Lung (tissue), 11 donors: ENCODE measurements at regions not wholly inside any gene's neighbourhood (a gene's known extent, or its start where the extent isn't known, plus 50 kb on each side); places are given as distances from the start of the nearest gene placed in this dataset.

ENCODE experiments used
- ATAC-seq: fragments of 200-7000 bp; cut with Tn5 transposase; one replicate; pipeline ENCODE4 v1.9.1; 2020; ENCODE audit warnings: moderate number of reproducible peaks; ENCODE audit not compliant: insufficient read depth, low FRiP score
- DNase-seq, 3 donors: peaks; one replicate each; pipeline ENCODE4 v3.0.0-alpha.2; 2013 to 2017
- H3K27ac ChIP-seq, 2 donors: one replicate each; pipeline ENCODE4 v1.5.1; 2013; ENCODE audit warnings: mild to moderate bottlenecking in 2 of 2, moderate library complexity in 2 of 2, control low read depth in 1 of 2, inconsistent platforms in 1 of 2, low read depth in 1 of 2, low read length in 1 of 2
- H3K27me3 ChIP-seq, 3 donors: one replicate each; pipeline ENCODE4 v1.5.1; 2013; ENCODE audit warnings: low read length in 2 of 3; ENCODE audit not compliant: control insufficient read depth in 3 of 3, insufficient read depth in 3 of 3
- H3K36me3 ChIP-seq, 4 donors: one replicate each; pipeline ENCODE4 v1.5.1; 2013; ENCODE audit warnings: low read length in 4 of 4, mild to moderate bottlenecking in 1 of 4, moderate library complexity in 1 of 4; ENCODE audit not compliant: control insufficient read depth in 4 of 4, insufficient read depth in 4 of 4
- H3K4me1 ChIP-seq, 5 donors: one replicate each; pipeline ENCODE4 v1.5.1; 2013; ENCODE audit warnings: low read length in 5 of 5, mild to moderate bottlenecking in 2 of 5, moderate library complexity in 1 of 5; ENCODE audit not compliant: control insufficient read depth in 5 of 5, insufficient read depth in 5 of 5
- H3K4me3 ChIP-seq: one replicate; pipeline ENCODE4 v1.5.1; 2013; ENCODE audit warnings: mild to moderate bottlenecking, control low read depth, moderate library complexity
- H3K9ac ChIP-seq, 2 donors: one replicate each; pipeline ENCODE4 v1.5.1; 2013; ENCODE audit warnings: low read length in 2 of 2, control low read depth in 1 of 2; ENCODE audit not compliant: insufficient read depth in 1 of 2
- H3K9me3 ChIP-seq, 4 donors: one replicate each; pipeline ENCODE4 v1.5.1; 2013; ENCODE audit warnings: low read length in 3 of 4, mild to moderate bottlenecking in 1 of 4, moderate library complexity in 1 of 4; ENCODE audit not compliant: control insufficient read depth in 4 of 4, insufficient read depth in 3 of 4
- WGBS, 2 donors: extraction: QIAGEN DNeasy Blood & Tissue Kit; methylation state at CpG; one replicate each; pipeline ENCODE4 v1.1.7; 2013; 5-methylcytosine and 5-hydroxymethylcytosine counted together
- TF ChIP-seq, protein P1 (sequence below): IDR thresholded peaks from 2 replicates; pipeline ENCODE4 v1.5.1; 2012; ENCODE audit warnings: mild to moderate bottlenecking; ENCODE audit errors: control extremely low read depth, extremely low read depth
- donor health status: control.
- donor health status: control.
- donor health status: Bipolar disorder and iron deficiency.
- donor health status: healthy.
- donor health status: DM: yes; HTN: yes; CAD: no.

DNA sequence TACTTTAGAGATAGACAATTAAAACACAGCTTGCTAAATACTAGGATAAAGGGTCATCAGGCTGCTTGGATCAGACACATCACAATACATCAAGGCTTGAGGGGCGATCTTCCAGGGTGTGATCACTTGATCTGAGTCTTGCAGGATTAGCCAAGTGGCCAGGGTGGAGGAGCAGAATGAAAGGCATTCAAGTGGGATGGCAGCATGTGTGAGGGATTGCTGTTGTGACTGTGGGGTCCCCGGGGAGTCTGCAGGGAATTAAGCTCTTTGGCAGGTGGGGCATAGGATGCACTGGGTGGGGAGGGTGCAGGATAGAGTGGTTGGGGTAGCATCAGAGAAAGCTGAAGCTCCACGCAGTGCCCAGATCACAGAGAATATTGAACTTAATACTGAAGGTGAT lies 58.0 kb upstream of the TMEM163 start:
- peaks cover 0 to 10% (median 0%) of the 10 kb centered on the region in 5 donors for H3K4me1 ChIP-seq
- DNase-seq (no peak), ATAC-seq (no peak)
- H3K36me3 ChIP-seq: no peaks in the 10 kb centered on the region
- no peaks in the 10 kb centered on the region for H3K27me3 ChIP-seq
- WGBS, 2 donors: 89 to 96% methylated on average over 3 of the region's 3 CpGs
- TF ChIP-seq, protein P1, sequence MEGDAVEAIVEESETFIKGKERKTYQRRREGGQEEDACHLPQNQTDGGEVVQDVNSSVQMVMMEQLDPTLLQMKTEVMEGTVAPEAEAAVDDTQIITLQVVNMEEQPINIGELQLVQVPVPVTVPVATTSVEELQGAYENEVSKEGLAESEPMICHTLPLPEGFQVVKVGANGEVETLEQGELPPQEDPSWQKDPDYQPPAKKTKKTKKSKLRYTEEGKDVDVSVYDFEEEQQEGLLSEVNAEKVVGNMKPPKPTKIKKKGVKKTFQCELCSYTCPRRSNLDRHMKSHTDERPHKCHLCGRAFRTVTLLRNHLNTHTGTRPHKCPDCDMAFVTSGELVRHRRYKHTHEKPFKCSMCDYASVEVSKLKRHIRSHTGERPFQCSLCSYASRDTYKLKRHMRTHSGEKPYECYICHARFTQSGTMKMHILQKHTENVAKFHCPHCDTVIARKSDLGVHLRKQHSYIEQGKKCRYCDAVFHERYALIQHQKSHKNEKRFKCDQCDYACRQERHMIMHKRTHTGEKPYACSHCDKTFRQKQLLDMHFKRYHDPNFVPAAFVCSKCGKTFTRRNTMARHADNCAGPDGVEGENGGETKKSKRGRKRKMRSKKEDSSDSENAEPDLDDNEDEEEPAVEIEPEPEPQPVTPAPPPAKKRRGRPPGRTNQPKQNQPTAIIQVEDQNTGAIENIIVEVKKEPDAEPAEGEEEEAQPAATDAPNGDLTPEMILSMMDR: no peak
- H3K4me3 ChIP-seq: no peak overlapping the region
- H3K9me3 ChIP-seq: no peaks in the 10 kb centered on the region
- H3K27ac ChIP-seq: no peak overlapping the region
- H3K9ac ChIP-seq: no peak overlapping the region

DNA sequence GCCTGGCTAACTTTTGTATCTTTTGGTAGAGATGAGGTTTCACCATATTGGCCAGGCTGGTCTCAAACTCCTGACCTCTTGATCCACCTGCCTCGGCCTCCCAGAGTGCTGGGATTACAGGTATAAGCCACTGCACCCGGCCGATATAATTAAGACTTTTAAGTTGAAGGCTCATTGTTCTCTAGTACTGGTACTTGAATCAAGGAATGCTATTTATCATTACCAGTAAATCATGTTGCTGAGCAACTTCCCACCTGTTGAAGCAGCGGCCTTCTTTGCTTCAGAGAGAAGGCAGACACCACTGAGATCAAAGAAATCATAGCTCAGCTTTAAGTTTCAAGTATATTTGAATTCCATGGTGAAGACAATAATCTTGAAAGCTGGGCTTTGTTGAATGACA lies 58.8 kb upstream of the TMEM163 start:
- DNase-seq (peak in 2 of 3 donors; percentile 24 to 45), ATAC-seq (no peak)
- H3K36me3 ChIP-seq: no peaks in the 10 kb centered on the region
- no peak overlapping the region for H3K4me3 ChIP-seq
- H3K4me1 ChIP-seq: peaks cover 0 to 10% (median 0%) of the 10 kb centered on the region in 5 donors
- H3K27me3 ChIP-seq: no peaks in the 10 kb centered on the region
- 76 to 83% methylated on average over 4 of the region's 4 CpGs for WGBS, 2 donors
- TF ChIP-seq, protein P1: no peak
- H3K9ac ChIP-seq: no peak overlapping the region
- H3K27ac ChIP-seq: no peak overlapping the region
- H3K9me3 ChIP-seq: no peaks in the 10 kb centered on the region

DNA sequence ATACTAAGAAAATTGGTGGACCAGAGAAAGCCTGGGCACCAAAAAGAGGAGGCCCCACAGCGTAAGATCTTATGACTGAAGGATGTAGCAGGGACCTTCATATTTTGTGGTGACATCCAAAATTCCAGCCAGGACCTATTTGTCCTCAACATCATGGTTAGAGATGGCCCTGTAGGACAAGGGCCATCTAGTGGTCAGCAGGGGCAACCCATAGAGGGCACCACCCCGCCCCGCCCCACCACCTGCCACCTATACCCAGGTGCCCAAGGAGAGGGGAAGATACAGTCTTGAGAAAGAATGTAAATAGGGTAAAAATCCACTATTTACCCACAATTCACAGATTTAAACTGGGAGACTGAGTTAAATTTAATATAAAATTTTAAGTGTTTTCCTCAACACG lies 59.6 kb upstream of the TMEM163 start:
- Histone ChIP-seq H3K27me3 (no peaks in the 10 kb centered on the region), H3K36me3 (no peaks in the 10 kb centered on the region), H3K4me3 (no peak overlapping the region), H3K9ac (no peak overlapping the region), H3K27ac (no peak overlapping the region), H3K4me1 (peaks cover 0 to 10% (median 0%) of the 10 kb centered on the region in 5 donors), H3K9me3 (no peaks in the 10 kb centered on the region)
- TF ChIP-seq, protein P1: no peak
- 91 to 96% methylated on average over 4 of the region's 4 CpGs for WGBS, 2 donors
- ATAC-seq: no peak
- DNase-seq: no peak

DNA sequence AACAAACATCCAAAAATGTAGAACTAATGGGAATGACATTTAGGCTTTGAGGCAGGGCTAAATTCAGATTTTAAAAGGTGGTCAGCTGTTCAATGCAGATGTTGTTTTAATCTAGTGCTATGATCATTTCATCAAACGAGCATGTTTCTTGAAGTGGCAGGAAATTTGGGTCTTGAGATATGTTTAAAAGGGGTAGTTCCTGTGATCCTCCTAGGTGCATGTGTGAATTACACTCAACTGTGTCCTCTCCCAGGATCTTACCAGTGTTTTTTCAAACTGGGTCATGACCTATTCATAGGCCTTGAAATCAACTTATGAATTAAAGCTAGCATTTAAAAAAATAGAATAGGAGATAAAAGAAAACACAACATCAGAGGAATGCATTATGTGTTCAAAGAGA lies 57.4 kb upstream of the ACMSD start:
- peaks cover 0 to 2% (median 0%) of the 10 kb centered on the region in 4 donors for H3K9me3 ChIP-seq

More for the DNA sequence above, 57.4 kb upstream of the ACMSD start:
- Histone ChIP-seq H3K9ac (no peak overlapping the region), H3K4me1 (peaks cover 0 to 4% (median 0%) of the 10 kb centered on the region in 5 donors), H3K27ac (no peak overlapping the region), H3K27me3 (no peaks in the 10 kb centered on the region), H3K36me3 (no peaks in the 10 kb centered on the region), H3K4me3 (no peak overlapping the region)
- TF ChIP-seq, protein P1: no peak
- ATAC-seq: no peak
- DNase-seq: no peak
- WGBS, 2 donors: 29 to 31% methylated on average over 1 of the region's 1 CpG
